ENCODE measurements at regions not wholly inside any gene's neighbourhood (a gene's known extent, or its start where the extent isn't known, plus 50 kb on each side); places are given as distances from the start of the nearest gene placed in this dataset.
A peak's percentile ranks its signal among the peaks of the same experiment; 100 is the strongest.

DNA sequence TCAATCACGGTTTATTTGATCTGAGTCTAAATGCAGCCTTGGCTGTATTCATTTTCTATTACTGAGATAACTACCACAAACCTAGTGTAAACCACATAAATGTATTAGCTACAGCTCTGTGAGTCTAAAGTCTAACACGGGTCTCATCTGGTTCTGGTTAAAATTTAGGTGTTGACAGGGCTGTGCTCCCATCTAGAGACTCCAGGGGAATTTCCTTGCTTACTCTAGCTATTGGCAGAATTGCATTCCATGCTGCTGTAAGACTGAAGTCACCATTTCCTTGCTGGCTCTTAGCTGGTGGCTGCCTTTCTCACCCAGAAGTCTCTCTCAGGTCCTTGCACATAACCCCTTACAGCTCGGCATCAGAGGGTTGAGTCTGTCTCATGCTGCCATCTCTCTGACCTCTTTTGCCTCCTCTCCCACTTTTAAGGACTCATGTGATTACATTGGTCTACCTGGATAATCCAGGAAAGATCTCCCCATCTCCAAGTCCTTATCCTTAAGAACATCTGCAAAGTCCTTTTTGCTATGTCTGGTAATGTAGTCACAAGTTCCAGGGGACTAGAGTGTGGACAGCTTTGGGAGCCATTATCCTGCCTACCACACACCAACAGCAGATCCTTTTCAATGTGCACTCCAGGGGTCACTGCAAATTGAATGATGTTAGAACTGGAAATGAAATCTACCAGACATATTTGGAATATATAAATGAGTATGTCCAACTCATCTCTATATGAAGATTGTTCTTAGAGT lies 207.0 kb upstream of the AGAP1 start:
- WGBS, 2 donors (ENCODE audit: low coverage in 1 of 2): 76 to 100% methylated on average over 1 to 3 of the region's 3 CpGs

DNA sequence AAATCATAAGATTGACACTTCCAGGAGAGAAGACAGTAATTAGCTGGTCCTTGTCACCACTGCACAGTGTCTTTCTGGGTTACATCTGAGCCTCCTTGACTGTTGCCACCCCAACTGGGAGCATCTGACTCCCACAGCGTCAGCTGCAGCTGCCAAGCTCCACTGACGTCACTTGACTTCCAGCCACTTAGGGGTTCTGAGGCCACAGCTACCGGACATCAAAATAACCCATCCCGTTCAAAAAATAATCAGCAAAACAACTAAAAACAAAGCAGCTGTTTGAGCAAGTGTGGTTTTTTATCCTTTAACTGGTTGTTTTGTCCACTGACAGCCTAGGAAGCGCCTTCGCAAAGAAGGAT lies 206.5 kb upstream of the AGAP1 start:
- H3K9me3 ChIP-seq: no peaks in the 10 kb centered on the region
- DNase-seq: no peak
- no peak overlapping the region for H3K4me3 ChIP-seq
- in situ Hi-C loops (cut with MboI; ENCODE audit: low pct_ligation_motif_present in 1 of 4, low pct_unique_long_range_greater_than_20kb in 1 of 4, low sequenced_read_pairs in 3 of 4): no loop called here
- intact Hi-C loops (cut with DNase I; ENCODE audit: low total_unique reads): no loop called here
- WGBS, 2 donors (ENCODE audit: low coverage in 1 of 2): 63 to 100% methylated on average over 2 to 6 of the region's 6 CpGs
- peaks cover 0 to 8% (median 2%) of the 10 kb centered on the region in 4 donors for H3K4me1 ChIP-seq
- H3K36me3 ChIP-seq: no peaks in the 10 kb centered on the region
- H3K27me3 ChIP-seq: no peaks in the 10 kb centered on the region
- no peak overlapping the region for H3K27ac ChIP-seq
- TF ChIP-seq, protein P1, sequence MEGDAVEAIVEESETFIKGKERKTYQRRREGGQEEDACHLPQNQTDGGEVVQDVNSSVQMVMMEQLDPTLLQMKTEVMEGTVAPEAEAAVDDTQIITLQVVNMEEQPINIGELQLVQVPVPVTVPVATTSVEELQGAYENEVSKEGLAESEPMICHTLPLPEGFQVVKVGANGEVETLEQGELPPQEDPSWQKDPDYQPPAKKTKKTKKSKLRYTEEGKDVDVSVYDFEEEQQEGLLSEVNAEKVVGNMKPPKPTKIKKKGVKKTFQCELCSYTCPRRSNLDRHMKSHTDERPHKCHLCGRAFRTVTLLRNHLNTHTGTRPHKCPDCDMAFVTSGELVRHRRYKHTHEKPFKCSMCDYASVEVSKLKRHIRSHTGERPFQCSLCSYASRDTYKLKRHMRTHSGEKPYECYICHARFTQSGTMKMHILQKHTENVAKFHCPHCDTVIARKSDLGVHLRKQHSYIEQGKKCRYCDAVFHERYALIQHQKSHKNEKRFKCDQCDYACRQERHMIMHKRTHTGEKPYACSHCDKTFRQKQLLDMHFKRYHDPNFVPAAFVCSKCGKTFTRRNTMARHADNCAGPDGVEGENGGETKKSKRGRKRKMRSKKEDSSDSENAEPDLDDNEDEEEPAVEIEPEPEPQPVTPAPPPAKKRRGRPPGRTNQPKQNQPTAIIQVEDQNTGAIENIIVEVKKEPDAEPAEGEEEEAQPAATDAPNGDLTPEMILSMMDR (IDR thresholded peaks at IDR 0.05): no peak
- no peak for TF ChIP-seq POLR2A (IDR thresholded peaks at IDR 0.05)
- TF ChIP-seq POLR2AphosphoS5 (IDR thresholded peaks at IDR 0.05): no peak
- no peak for TF ChIP-seq EP300 (IDR thresholded peaks at IDR 0.05; ENCODE audit: low read depth)

More for the DNA sequence above, 207.0 kb upstream of the AGAP1 start:
- no peak for DNase-seq
- TF ChIP-seq, protein P1 (IDR thresholded peaks at IDR 0.05): no peak
- TF ChIP-seq POLR2AphosphoS5 (IDR thresholded peaks at IDR 0.05) (no peak), EP300 (IDR thresholded peaks at IDR 0.05; ENCODE audit: low read depth) (no peak), POLR2A (IDR thresholded peaks at IDR 0.05) (no peak)
- Histone ChIP-seq H3K27ac (no peak overlapping the region), H3K36me3 (no peaks in the 10 kb centered on the region), H3K4me1 (peaks cover 0 to 8% (median 2%) of the 10 kb centered on the region in 4 donors), H3K4me3 (no peak overlapping the region), H3K9me3 (no peaks in the 10 kb centered on the region), H3K27me3 (no peaks in the 10 kb centered on the region)
- in situ Hi-C loops (cut with MboI; ENCODE audit: low pct_ligation_motif_present in 1 of 4, low pct_unique_long_range_greater_than_20kb in 1 of 4, low sequenced_read_pairs in 3 of 4) (no loop called here), intact Hi-C loops (cut with DNase I; ENCODE audit: low total_unique reads) (no loop called here)

DNA sequence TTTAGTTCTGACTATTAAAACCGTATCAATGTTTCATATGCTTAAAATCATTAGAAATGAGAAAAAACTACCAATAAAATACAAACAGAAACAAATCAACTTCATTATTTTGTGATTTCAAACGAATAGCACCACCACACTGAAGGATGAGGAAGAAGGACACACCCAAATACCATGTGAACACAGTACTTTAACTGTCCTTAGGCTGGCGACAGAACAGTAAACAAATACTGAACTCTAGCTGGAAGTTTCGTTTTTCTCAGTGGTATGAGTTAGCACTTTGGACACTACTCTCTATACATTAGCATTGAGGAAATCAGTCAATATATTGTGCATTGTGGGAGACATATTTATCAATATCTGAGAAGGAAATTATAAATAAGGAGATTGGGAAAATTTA lies 202.4 kb upstream of the AGAP1 start:
- TF ChIP-seq EP300 (IDR thresholded peaks at IDR 0.05; ENCODE audit: low read depth): no peak
- no peak for TF ChIP-seq POLR2AphosphoS5 (IDR thresholded peaks at IDR 0.05)
- TF ChIP-seq, protein P1 (IDR thresholded peaks at IDR 0.05): no peak
- no peak for TF ChIP-seq POLR2A (IDR thresholded peaks at IDR 0.05)
- intact Hi-C loops (cut with DNase I; ENCODE audit: low total_unique reads): no loop called here
- 30 to 42% methylated on average over 4 of the region's 4 CpGs for WGBS, 2 donors (ENCODE audit: low coverage in 1 of 2)
- peaks cover 0 to 8% (median 2%) of the 10 kb centered on the region in 4 donors for H3K4me1 ChIP-seq
- no peaks in the 10 kb centered on the region for H3K27me3 ChIP-seq
- H3K4me3 ChIP-seq: no peak overlapping the region
- no peaks in the 10 kb centered on the region for H3K36me3 ChIP-seq
- H3K9me3 ChIP-seq: no peaks in the 10 kb centered on the region
- DNase-seq: no peak
- peak overlapping the region in 3 of 4 donors; percentile 20 to 41 (median 33) for H3K27ac ChIP-seq
- in situ Hi-C loops (cut with MboI; ENCODE audit: low pct_ligation_motif_present in 1 of 4, low pct_unique_long_range_greater_than_20kb in 1 of 4, low sequenced_read_pairs in 3 of 4): no loop called here

DNA sequence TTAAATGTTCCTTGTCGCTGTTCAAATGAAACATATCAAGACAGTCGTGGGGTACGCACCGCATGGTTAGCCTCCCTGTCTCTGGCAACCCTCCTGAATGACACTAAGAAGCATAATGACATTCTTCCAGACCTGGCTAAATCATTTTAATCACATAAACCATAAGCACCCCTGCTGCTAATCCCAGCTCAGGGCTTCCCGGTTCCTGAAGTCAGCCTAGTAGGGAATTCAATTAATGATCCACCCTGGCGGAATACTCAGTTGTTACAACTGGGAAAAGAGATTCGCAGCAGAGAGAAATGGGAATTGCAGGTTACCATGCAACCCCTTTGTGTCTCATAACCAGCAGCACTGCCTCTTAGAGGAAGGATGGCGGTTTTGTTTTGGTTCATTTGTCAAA lies 200.8 kb upstream of the AGAP1 start:
- no peaks in the 10 kb centered on the region for H3K27me3 ChIP-seq
- in situ Hi-C loops (cut with MboI; ENCODE audit: low pct_ligation_motif_present in 1 of 4, low pct_unique_long_range_greater_than_20kb in 1 of 4, low sequenced_read_pairs in 3 of 4): no loop called here

More for the DNA sequence above, 200.8 kb upstream of the AGAP1 start:
- H3K9me3 ChIP-seq: no peaks in the 10 kb centered on the region
- WGBS, 2 donors (ENCODE audit: low coverage in 1 of 2): 88 to 90% methylated on average over 7 to 8 of the region's 8 CpGs
- intact Hi-C loops (cut with DNase I; ENCODE audit: low total_unique reads): no loop called here
- no peak overlapping the region for H3K27ac ChIP-seq
- H3K4me1 ChIP-seq: peaks cover 0 to 8% (median 2%) of the 10 kb centered on the region in 4 donors
- H3K4me3 ChIP-seq: no peak overlapping the region
- H3K36me3 ChIP-seq: no peaks in the 10 kb centered on the region
- no peak for DNase-seq
- TF ChIP-seq EP300 (IDR thresholded peaks at IDR 0.05; ENCODE audit: low read depth): no peak
- TF ChIP-seq, protein P1 (IDR thresholded peaks at IDR 0.05): no peak
- no peak for TF ChIP-seq POLR2A (IDR thresholded peaks at IDR 0.05)
